Stomach (tissue), 8 donors: ENCODE measurements at regions not wholly inside any gene's neighbourhood (a gene's known extent, or its start where the extent isn't known, plus 50 kb on each side); places are given as distances from the start of the nearest gene placed in this dataset.

ENCODE experiments used
- DNase-seq, 2 donors: peaks; one replicate each; pipeline versions ENCODE4 v3.0.0 to v3.0.0-alpha.2; 2013 to 2019
- H3K27ac ChIP-seq, 5 donors: fragments of 200-600 bp in 4 of 5; sonication (generic) in 4 of 5; one replicate each; pipeline ENCODE4 v1.5.1; 2013 to 2019; ENCODE audit warnings: mild to moderate bottlenecking in 1 of 5, moderate library complexity in 1 of 5
- H3K27me3 ChIP-seq, 3 donors: fragments of 200-600 bp; sonication (generic); one replicate each; pipeline ENCODE4 v1.5.1; 2017 to 2019; ENCODE audit warnings: mixed run types in 1 of 3
- H3K36me3 ChIP-seq, 4 donors: fragments of 200-600 bp; sonication (generic); 1 replicate in 3 of 4; 2 replicates in 1 of 4; pipeline ENCODE4 v1.5.1; 2016 to 2019
- H3K4me1 ChIP-seq, 4 donors: fragments of 200-600 bp; sonication (generic); one replicate each; pipeline ENCODE4 v1.5.1; 2016 to 2019
- H3K4me3 ChIP-seq, 4 donors: fragments of 200-600 bp; sonication (generic) in 3 of 4; one replicate each; pipeline ENCODE4 v1.5.1; 2016 to 2019; ENCODE audit warnings: mild to moderate bottlenecking in 1 of 4
- H3K9me3 ChIP-seq, 4 donors: fragments of 200-600 bp; sonication (generic); one replicate each; pipeline ENCODE4 v1.5.1; 2016 to 2019
- EP300 ChIP-seq: sonication (generic); formaldehyde crosslinking; IDR thresholded peaks from one replicate; pipeline ENCODE4 v1.6.1; 2017; ENCODE audit warnings: antibody characterized with exemption
- POLR2A ChIP-seq, 4 donors: fragments of 450-650 bp; IDR thresholded peaks; one replicate each; pipeline ENCODE4 v1.6.1; 2016; ENCODE audit warnings: antibody characterized with exemption in 4 of 4, control low read depth in 2 of 4, mild to moderate bottlenecking in 1 of 4, moderate library complexity in 1 of 4
- POLR2AphosphoS5 ChIP-seq, 3 donors: sonication (generic); formaldehyde crosslinking; IDR thresholded peaks; one replicate each; pipeline ENCODE4 v1.6.1; 2016; ENCODE audit warnings: antibody characterized with exemption in 3 of 3
- WGBS, 5 donors: extraction: QIAGEN DNeasy Blood & Tissue Kit in 3 of 5; methylation state at CpG; one replicate each; pipeline versions ENCODE4 v1.1.5 to v1.1.7; 2013 to 2018; 5-methylcytosine and 5-hydroxymethylcytosine counted together
- intact Hi-C: fragments of 100-400 bp; cut with DNase I; formaldehyde crosslinking; loops from one replicate; pipeline ENCODE4 v1.15.1; 2023; ENCODE audit warnings: low total_unique reads
- TF ChIP-seq, protein P1 (sequence below), 7 experiments: fragments of 450-650 bp in 4 of 7; fragments of 200-600 bp in 3 of 7; sonication (generic) in 3 of 7; IDR thresholded peaks; one replicate each; pipeline ENCODE4 v1.5.1; 2016 to 2019; ENCODE audit warnings: antibody characterized with exemption in 7 of 7, control low read depth in 2 of 7, mild to moderate bottlenecking in 1 of 7
- donor health status: healthy with polysubstance abuse.
- donor health status: Bipolar disorder and iron deficiency.
- donor health status: healthy.

DNA sequence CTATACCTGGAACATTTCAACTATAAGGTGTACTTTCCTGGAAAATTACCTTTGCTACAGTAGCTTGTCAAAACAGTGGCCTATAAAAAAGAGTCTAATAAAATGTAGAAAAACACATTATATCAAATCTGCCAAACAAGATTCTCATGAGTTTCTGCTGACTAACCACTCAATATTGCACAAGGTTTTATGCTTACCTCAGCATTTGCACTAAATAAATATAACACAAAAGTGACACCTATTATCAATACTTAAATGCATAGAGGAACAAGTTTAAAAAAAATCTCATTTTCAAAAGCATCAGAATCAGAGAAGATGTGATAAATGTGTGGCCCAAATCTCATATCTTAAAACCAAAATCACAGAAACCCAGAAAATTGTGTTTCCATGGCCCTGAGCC lies 281.4 kb downstream of the RSL24D1 start:
- intact Hi-C loops = no loop called here
- no peak for TF ChIP-seq POLR2A (IDR thresholded peaks at IDR 0.05)
- TF ChIP-seq, protein P1, sequence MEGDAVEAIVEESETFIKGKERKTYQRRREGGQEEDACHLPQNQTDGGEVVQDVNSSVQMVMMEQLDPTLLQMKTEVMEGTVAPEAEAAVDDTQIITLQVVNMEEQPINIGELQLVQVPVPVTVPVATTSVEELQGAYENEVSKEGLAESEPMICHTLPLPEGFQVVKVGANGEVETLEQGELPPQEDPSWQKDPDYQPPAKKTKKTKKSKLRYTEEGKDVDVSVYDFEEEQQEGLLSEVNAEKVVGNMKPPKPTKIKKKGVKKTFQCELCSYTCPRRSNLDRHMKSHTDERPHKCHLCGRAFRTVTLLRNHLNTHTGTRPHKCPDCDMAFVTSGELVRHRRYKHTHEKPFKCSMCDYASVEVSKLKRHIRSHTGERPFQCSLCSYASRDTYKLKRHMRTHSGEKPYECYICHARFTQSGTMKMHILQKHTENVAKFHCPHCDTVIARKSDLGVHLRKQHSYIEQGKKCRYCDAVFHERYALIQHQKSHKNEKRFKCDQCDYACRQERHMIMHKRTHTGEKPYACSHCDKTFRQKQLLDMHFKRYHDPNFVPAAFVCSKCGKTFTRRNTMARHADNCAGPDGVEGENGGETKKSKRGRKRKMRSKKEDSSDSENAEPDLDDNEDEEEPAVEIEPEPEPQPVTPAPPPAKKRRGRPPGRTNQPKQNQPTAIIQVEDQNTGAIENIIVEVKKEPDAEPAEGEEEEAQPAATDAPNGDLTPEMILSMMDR (IDR thresholded peaks at IDR 0.05) = no peak
- no peak for TF ChIP-seq EP300
- no peak for TF ChIP-seq POLR2AphosphoS5 (IDR thresholded peaks at IDR 0.05)
- DNase-seq = no peak
- H3K4me1 ChIP-seq = no peaks in the 10 kb centered on the region
- peaks cover 0 to 12% (median 0%) of the 10 kb centered on the region in 4 donors for H3K9me3 ChIP-seq
- H3K27me3 ChIP-seq = no peaks in the 10 kb centered on the region
- no peaks in the 10 kb centered on the region for H3K36me3 ChIP-seq
- no peak overlapping the region for H3K4me3 ChIP-seq
- no peak overlapping the region for H3K27ac ChIP-seq

GRCh38 chr15:54884312-54884711 lies 312.4 kb downstream of the RSL24D1 start:
- Histone ChIP-seq H3K4me1 (no peaks in the 10 kb centered on the region), H3K27ac (no peak overlapping the region), H3K36me3 (no peaks in the 10 kb centered on the region), H3K4me3 (no peak overlapping the region), H3K27me3 (no peaks in the 10 kb centered on the region), H3K9me3 (peaks cover 0 to 21% (median 18%) of the 10 kb centered on the region in 4 donors)
- DNase-seq = no peak
- 0% methylated on average over 1 of the region's 1 CpG for WGBS, 5 donors
- TF ChIP-seq POLR2A (IDR thresholded peaks at IDR 0.05) (no peak), EP300 (no peak), POLR2AphosphoS5 (IDR thresholded peaks at IDR 0.05) (no peak)
- TF ChIP-seq, protein P1 (IDR thresholded peaks at IDR 0.05) = no peak
- intact Hi-C loops = no loop called here

GRCh38 chr15:54859982-54860381 lies 336.8 kb downstream of the RSL24D1 start:
- no peak for DNase-seq
- Histone ChIP-seq H3K4me1 (no peaks in the 10 kb centered on the region), H3K36me3 (no peaks in the 10 kb centered on the region), H3K27me3 (no peaks in the 10 kb centered on the region), H3K27ac (no peak overlapping the region), H3K9me3 (peaks cover 0 to 22% (median 14%) of the 10 kb centered on the region in 4 donors), H3K4me3 (no peak overlapping the region)
- intact Hi-C loops = no loop called here
- TF ChIP-seq POLR2AphosphoS5 (IDR thresholded peaks at IDR 0.05) (no peak), EP300 (no peak), POLR2A (IDR thresholded peaks at IDR 0.05) (no peak)
- TF ChIP-seq, protein P1 (IDR thresholded peaks at IDR 0.05) = no peak

- DNase-seq = no peak
- Histone ChIP-seq H3K4me3 (no peak overlapping the region), H3K9me3 (peaks cover 0 to 12% (median 8%) of the 10 kb centered on the region in 4 donors), H3K27me3 (no peaks in the 10 kb centered on the region), H3K36me3 (no peaks in the 10 kb centered on the region), H3K4me1 (no peaks in the 10 kb centered on the region), H3K27ac (no peak overlapping the region)
- 84 to 96% (median 90%) methylated on average over 1 of the region's 1 CpG for WGBS, 5 donors
- TF ChIP-seq, protein P1 (IDR thresholded peaks at IDR 0.05) = no peak
- TF ChIP-seq POLR2AphosphoS5 (IDR thresholded peaks at IDR 0.05) = no peak
- TF ChIP-seq POLR2A (IDR thresholded peaks at IDR 0.05) = no peak
- TF ChIP-seq EP300 = no peak
- intact Hi-C loops = no loop called here
Measured at GRCh38 chr15:54854667-54855066, 342.1 kb downstream of the RSL24D1 start.
